Smooth muscle cell (in vitro differentiated cells): ENCODE measurements at regions not wholly inside any gene's neighbourhood (a gene's known extent, or its start where the extent isn't known, plus 50 kb on each side); places are given as distances from the start of the nearest gene placed in this dataset.
"Not testable (repeated sequence)": the region's sequence is repeated elsewhere in the genome, so short reads cannot be mapped to it uniquely, and the experiment has no call there.

Experiments
- DNase-seq: peaks from one replicate; lab custom pipeline; 2025; ENCODE audit not compliant: unreplicated experiment; lab: John Stamatoyannopoulos, UW
- H2AFZ ChIP-seq: fragments of 200-600 bp; sonication (generic); 2 replicates; pipeline ENCODE4 v1.6.0; 2016; ENCODE audit warnings: antibody characterized with exemption, low read depth, mild to moderate bottlenecking
- H3F3A ChIP-seq: fragments of 200-600 bp; sonication (generic); 2 replicates; pipeline ENCODE4 v1.6.0; 2017; ENCODE audit warnings: antibody characterized with exemption, low read depth
- H3K27ac ChIP-seq: fragments of 200-600 bp; sonication (generic); 2 replicates; pipeline ENCODE4 v1.5.1; 2016; ENCODE audit warnings: low read depth, mild to moderate bottlenecking
- H3K27me3 ChIP-seq: fragments of 200-600 bp; sonication (generic); 2 replicates; pipeline ENCODE4 v1.6.1; 2016; ENCODE audit warnings: low read depth, mild to moderate bottlenecking
- H3K36me3 ChIP-seq: fragments of 200-600 bp; sonication (generic); 2 replicates; pipeline ENCODE4 v1.5.1; 2016; ENCODE audit warnings: low read depth
- H3K4me1 ChIP-seq: fragments of 200-600 bp; sonication (generic); 2 replicates; pipeline ENCODE4 v1.5.1; 2016; ENCODE audit warnings: low read depth
- H3K4me2 ChIP-seq: fragments of 200-600 bp; sonication (generic); 2 replicates; pipeline ENCODE4 v1.6.0; 2016; ENCODE audit warnings: mild to moderate bottlenecking
- H3K4me3 ChIP-seq: fragments of 200-600 bp; sonication (generic); 2 replicates; pipeline ENCODE4 v1.5.1; 2016; ENCODE audit warnings: mild to moderate bottlenecking
- H3K79me2 ChIP-seq: fragments of 200-600 bp; sonication (generic); 2 replicates; pipeline ENCODE4 v1.6.0; 2016; ENCODE audit warnings: low read depth, mild to moderate bottlenecking
- H3K9ac ChIP-seq: fragments of 200-600 bp; sonication (generic); 2 replicates; pipeline ENCODE4 v1.6.0; 2016; ENCODE audit warnings: low read depth
- H3K9me3 ChIP-seq: fragments of 200-600 bp; sonication (generic); replicated peaks from 2 replicates; pipeline ENCODE4 v1.5.1; 2016; ENCODE audit warnings: low read depth
- H4K20me1 ChIP-seq: fragments of 200-600 bp; sonication (generic); 2 replicates; pipeline ENCODE4 v1.6.0; 2016; ENCODE audit warnings: low read depth
- CTCF ChIP-seq: fragments of 200-600 bp; sonication (generic); IDR thresholded peaks from 2 replicates; pipeline ENCODE4 v1.5.1; 2017; ENCODE audit warnings: borderline replicate concordance, mild to moderate bottlenecking, antibody characterized with exemption; ENCODE audit not compliant: insufficient read depth, poor library complexity, severe bottlenecking
- WGBS: methylation state at CpG from one replicate; pipeline ENCODE4 v1.1.7; 2016; ENCODE audit warnings: low lambda C conversion rate; 5-methylcytosine and 5-hydroxymethylcytosine counted together

- 84% methylated on average over 2 of the region's 2 CpGs for WGBS
- TF ChIP-seq CTCF = no peak
- H4K20me1 ChIP-seq = no peaks in the 10 kb centered on the region
- H3K27me3 ChIP-seq = no peaks in the 10 kb centered on the region
- no peak overlapping the region for H3K4me3 ChIP-seq
- no peaks in the 10 kb centered on the region for H3F3A ChIP-seq
- H2AFZ ChIP-seq = no peak overlapping the region
- no peak overlapping the region for H3K9ac ChIP-seq
- H3K36me3 ChIP-seq = no peaks in the 10 kb centered on the region
- no peak for DNase-seq
- H3K9me3 ChIP-seq = no peaks in the 10 kb centered on the region
- no peaks in the 10 kb centered on the region for H3K79me2 ChIP-seq
- H3K27ac ChIP-seq = no peak overlapping the region
- no peak overlapping the region for H3K4me2 ChIP-seq
- no peaks in the 10 kb centered on the region for H3K4me1 ChIP-seq
Observed at GRCh38 chr4:155047755-155048154, 160.7 kb upstream of the NPY2R start.

- not testable (repeated sequence) for H3K4me1 ChIP-seq, DNase-seq, H3K27ac ChIP-seq, H3K27me3 ChIP-seq, H2AFZ ChIP-seq, H3K4me2 ChIP-seq, H3K36me3 ChIP-seq, H3F3A ChIP-seq, H3K79me2 ChIP-seq, H3K9me3 ChIP-seq, H4K20me1 ChIP-seq, H3K9ac ChIP-seq, H3K4me3 ChIP-seq
- 71% methylated on average over 1 of the region's 1 CpG for WGBS
Observed at GRCh38 chr4:155054042-155054441, 154.4 kb upstream of the NPY2R start.

- Histone ChIP-seq H3K4me1 (no peaks in the 10 kb centered on the region), H2AFZ (no peak overlapping the region), H3K4me3 (no peak overlapping the region), H3K27ac (no peak overlapping the region), H3K9ac (no peak overlapping the region), H3K9me3 (no peaks in the 10 kb centered on the region), H3K27me3 (no peaks in the 10 kb centered on the region), H3K79me2 (no peaks in the 10 kb centered on the region), H3F3A (no peaks in the 10 kb centered on the region), H4K20me1 (no peaks in the 10 kb centered on the region), H3K4me2 (no peak overlapping the region), H3K36me3 (no peaks in the 10 kb centered on the region)
- TF ChIP-seq CTCF = no peak
- 98% methylated on average over 2 of the region's 2 CpGs for WGBS
- DNase-seq = no peak
Observed at GRCh38 chr4:155060419-155060818, 148.0 kb upstream of the NPY2R start.

GRCh38 chr4:155060873-155061272 lies 147.6 kb upstream of the NPY2R start:
- no peaks in the 10 kb centered on the region for H3K36me3 ChIP-seq
- no peak overlapping the region for H3K27ac ChIP-seq
- H3K4me1 ChIP-seq = no peaks in the 10 kb centered on the region
- 77% methylated on average over 1 of the region's 1 CpG for WGBS
- no peak overlapping the region for H3K4me3 ChIP-seq
- no peaks in the 10 kb centered on the region for H3K9me3 ChIP-seq
- no peaks in the 10 kb centered on the region for H3K79me2 ChIP-seq
- no peaks in the 10 kb centered on the region for H4K20me1 ChIP-seq
- no peaks in the 10 kb centered on the region for H3F3A ChIP-seq
- no peak for DNase-seq
- H3K9ac ChIP-seq = no peak overlapping the region
- no peaks in the 10 kb centered on the region for H3K27me3 ChIP-seq
- H2AFZ ChIP-seq = no peak overlapping the region
- H3K4me2 ChIP-seq = no peak overlapping the region
- no peak for TF ChIP-seq CTCF
